ENCODE measurements at regions not wholly inside any gene's neighbourhood (a gene's known extent, or its start where the extent isn't known, plus 50 kb on each side); places are given as distances from the start of the nearest gene placed in this dataset. TPM values are rescaled to one million over a fixed set of nuclear protein-coding genes. Genes with fewer than 3 reads are reported as not detected.
A peak's percentile ranks its signal among the peaks of the same experiment; 100 is the strongest.
"Not testable (repeated sequence)": the region's sequence is repeated elsewhere in the genome, so short reads cannot be mapped to it uniquely, and the experiment has no call there.

- H3K9me3 Mint-ChIP-seq; H2AFZ ChIP-seq; H3K27ac ChIP-seq (ENCODE audit: low read depth); H4K20me1 ChIP-seq (replicated peaks; ENCODE audit: insufficient read depth); H3K27me3 Mint-ChIP-seq (ENCODE audit: insufficient read depth, low read depth, poor library complexity); H3K4me3 ChIP-seq; H3K27ac Mint-ChIP-seq; H3K9me2 ChIP-seq (ENCODE audit: insufficient read depth); H3K79me2 ChIP-seq (replicated peaks; ENCODE audit: insufficient read depth); H3K4me1 Mint-ChIP-seq; DNase-seq (ENCODE audit: low spot score); H3K27me3 ChIP-seq (ENCODE audit: insufficient read depth); ATAC-seq; H3K4me1 ChIP-seq (ENCODE audit: insufficient read depth); H3K4me3 Mint-ChIP-seq; H3K36me3 ChIP-seq (ENCODE audit: insufficient read depth); H3K4me2 ChIP-seq; H3F3A ChIP-seq (replicated peaks; ENCODE audit: low read depth); H3K36me3 Mint-ChIP-seq (ENCODE audit: low read depth): not testable (repeated sequence)
These were observed 672.7 kb downstream of the SPATA31A7 start for GRCh38 chr9:61862431-61862971.

- not testable (repeated sequence) for H3K4me3 Mint-ChIP-seq; H3K4me2 ChIP-seq; H3K27me3 ChIP-seq (ENCODE audit: insufficient read depth); H3K27ac Mint-ChIP-seq; H3K27ac ChIP-seq (ENCODE audit: low read depth); H3K36me3 Mint-ChIP-seq (ENCODE audit: low read depth); DNase-seq (ENCODE audit: low spot score); H3K79me2 ChIP-seq (replicated peaks; ENCODE audit: insufficient read depth); ATAC-seq; H3K4me1 Mint-ChIP-seq; H3K36me3 ChIP-seq (ENCODE audit: insufficient read depth); H3F3A ChIP-seq (replicated peaks; ENCODE audit: low read depth); H3K9me2 ChIP-seq (ENCODE audit: insufficient read depth); H4K20me1 ChIP-seq (replicated peaks; ENCODE audit: insufficient read depth); H2AFZ ChIP-seq; H3K9me3 Mint-ChIP-seq; H3K27me3 Mint-ChIP-seq (ENCODE audit: insufficient read depth, low read depth, poor library complexity); H3K4me3 ChIP-seq; H3K4me1 ChIP-seq (ENCODE audit: insufficient read depth)
These were observed 674.6 kb downstream of the SPATA31A7 start for GRCh38 chr9:61864463-61864862.

- not testable (repeated sequence) for DNase-seq (ENCODE audit: low spot score); H2AFZ ChIP-seq; H3K27me3 Mint-ChIP-seq (ENCODE audit: insufficient read depth, low read depth, poor library complexity); H4K20me1 ChIP-seq (replicated peaks; ENCODE audit: insufficient read depth); H3K27ac Mint-ChIP-seq; H3K36me3 ChIP-seq (ENCODE audit: insufficient read depth); H3K27ac ChIP-seq (ENCODE audit: low read depth); H3K4me2 ChIP-seq; H3K36me3 Mint-ChIP-seq (ENCODE audit: low read depth); H3K27me3 ChIP-seq (ENCODE audit: insufficient read depth); H3K79me2 ChIP-seq (replicated peaks; ENCODE audit: insufficient read depth); H3K9me2 ChIP-seq (ENCODE audit: insufficient read depth); H3K4me1 ChIP-seq (ENCODE audit: insufficient read depth); H3K9me3 Mint-ChIP-seq; H3K4me1 Mint-ChIP-seq; H3K4me3 ChIP-seq; H3F3A ChIP-seq (replicated peaks; ENCODE audit: low read depth)
- peak overlapping the region; percentile 57; the same call in 2 of the 3 replicates for H3K4me3 Mint-ChIP-seq
- ATAC-seq: peak; percentile 48; the same call in 2 of the 3 replicates
These were observed 679.1 kb downstream of the SPATA31A7 start for GRCh38 chr9:61868965-61869364.

GRCh38 chr9:61872329-61872728, 682.5 kb downstream of the SPATA31A7 start:
- not testable (repeated sequence) for H3K79me2 ChIP-seq (replicated peaks; ENCODE audit: insufficient read depth); H3K4me1 ChIP-seq (ENCODE audit: insufficient read depth); H2AFZ ChIP-seq; H3K27me3 Mint-ChIP-seq (ENCODE audit: insufficient read depth, low read depth, poor library complexity); H3K4me3 Mint-ChIP-seq; H3K4me1 Mint-ChIP-seq; H3K27ac ChIP-seq (ENCODE audit: low read depth); H3K4me3 ChIP-seq; H3K27me3 ChIP-seq (ENCODE audit: insufficient read depth); H3K9me3 Mint-ChIP-seq; H4K20me1 ChIP-seq (replicated peaks; ENCODE audit: insufficient read depth); H3K4me2 ChIP-seq; H3K36me3 Mint-ChIP-seq (ENCODE audit: low read depth); H3F3A ChIP-seq (replicated peaks; ENCODE audit: low read depth); ATAC-seq; H3K27ac Mint-ChIP-seq; H3K36me3 ChIP-seq (ENCODE audit: insufficient read depth); H3K9me2 ChIP-seq (ENCODE audit: insufficient read depth); DNase-seq (ENCODE audit: low spot score)

Small RNA genes in the stretch of these regions (small RNA-seq; reads per million reads assigned to genes)
- gene AL391987.6 (ENCODE audit: low replicate concordance): not detected

All from GM23338 (cell line).